ENCODE measurements at regions not wholly inside any gene's neighbourhood (a gene's known extent, or its start where the extent isn't known, plus 50 kb on each side); places are given as distances from the start of the nearest gene placed in this dataset.
A peak's percentile ranks its signal among the peaks of the same experiment; 100 is the strongest.

DNA sequence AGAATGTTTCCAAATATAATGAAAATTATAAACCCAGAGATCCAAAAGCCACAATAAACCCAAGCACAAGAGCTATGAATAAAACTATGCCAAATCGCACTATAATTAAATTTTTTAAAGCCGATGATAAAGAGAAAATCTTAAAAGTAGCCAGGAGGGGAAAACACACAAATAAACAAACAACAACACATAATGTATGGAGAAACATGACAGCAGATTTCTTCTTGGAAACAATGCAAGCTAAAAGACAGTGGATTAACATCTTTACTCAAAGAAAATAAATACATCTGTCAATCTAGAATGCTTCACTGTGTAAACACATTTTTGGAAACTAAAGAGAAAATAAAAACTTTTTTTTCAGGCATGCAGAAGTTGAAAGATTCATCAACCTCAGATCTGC is 53.0 kb upstream of the SMOX start:
- no peaks in the 10 kb centered on the region for H3K36me3 ChIP-seq (ENCODE audit: insufficient read depth, low read length)
- peaks cover 8% of the 10 kb centered on the region; the same call in 1 of the 2 replicates for H3K9me3 ChIP-seq (ENCODE audit: control insufficient read depth, insufficient read depth, low read length)

GRCh38 chr20:4091490-4092479 is 56.8 kb upstream of the SMOX start:
- no peaks in the 10 kb centered on the region for H3K36me3 ChIP-seq (ENCODE audit: insufficient read depth, low read length)
- H3K4me1 ChIP-seq (ENCODE audit: insufficient read depth, low read length) = peaks cover 12% of the 10 kb centered on the region; the same call in 1 of the 2 replicates
- H3K9me3 ChIP-seq (ENCODE audit: control insufficient read depth, insufficient read depth, low read length) = peaks cover 8% of the 10 kb centered on the region; the same call in 1 of the 2 replicates
- no peak overlapping the region for H3K9ac ChIP-seq (ENCODE audit: low read depth, low read length)

More for the DNA sequence above, 53.0 kb upstream of the SMOX start:
- Histone ChIP-seq H3K9ac (ENCODE audit: low read depth, low read length) (no peak overlapping the region), H3K4me1 (ENCODE audit: insufficient read depth, low read length) (peaks cover 7% of the 10 kb centered on the region; the same call in 1 of the 2 replicates)

- H3K4me1 ChIP-seq (ENCODE audit: insufficient read depth, low read length) = peaks cover 12% of the 10 kb centered on the region; the same call in 1 of the 2 replicates
- no peak overlapping the region for H3K9ac ChIP-seq (ENCODE audit: low read depth, low read length)
- H3K9me3 ChIP-seq (ENCODE audit: control insufficient read depth, insufficient read depth, low read length) = peaks cover 8% of the 10 kb centered on the region; the same call in 1 of the 2 replicates
- no peaks in the 10 kb centered on the region for H3K36me3 ChIP-seq (ENCODE audit: insufficient read depth, low read length)
These were observed 57.7 kb upstream of the SMOX start for GRCh38 chr20:4090756-4091489.

DNA sequence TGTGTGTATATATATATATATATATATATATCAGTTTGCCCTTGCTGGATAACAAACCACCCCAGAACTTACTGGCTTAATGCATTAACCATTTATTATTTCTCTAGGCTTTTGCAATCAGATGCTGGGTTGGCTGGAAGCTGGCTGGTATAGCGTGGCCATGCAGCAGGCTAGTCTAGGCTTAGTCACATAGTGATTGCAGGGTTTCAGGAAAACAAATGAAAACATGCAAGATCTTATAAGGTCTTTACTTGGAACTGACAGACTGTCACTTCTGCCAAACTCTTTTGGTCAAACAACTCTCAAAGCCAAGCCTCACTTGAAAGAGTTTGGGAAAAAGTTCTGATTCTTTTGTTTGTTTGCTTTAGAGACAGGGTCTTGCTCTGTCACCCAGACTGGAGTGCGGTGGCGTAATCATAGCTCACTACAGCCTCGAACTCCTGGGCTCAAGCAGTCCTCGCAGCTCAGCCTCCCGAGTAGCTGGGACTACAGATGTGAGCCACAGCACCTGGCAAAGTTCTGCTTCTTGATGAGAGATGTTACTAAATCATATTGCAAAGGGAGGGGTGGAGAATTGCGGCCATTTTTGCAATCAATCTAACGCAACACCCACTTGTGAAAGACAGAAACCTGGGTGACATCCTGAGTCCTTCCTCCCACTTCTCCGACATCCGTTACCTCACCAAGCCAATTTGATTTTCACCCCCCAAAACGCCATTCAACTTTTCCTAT is 58.7 kb upstream of the SMOX start:
- no peak overlapping the region for H3K9ac ChIP-seq (ENCODE audit: low read depth, low read length)
- peaks cover 6% of the 10 kb centered on the region; the same call in 1 of the 2 replicates for H3K9me3 ChIP-seq (ENCODE audit: control insufficient read depth, insufficient read depth, low read length)

DNA sequence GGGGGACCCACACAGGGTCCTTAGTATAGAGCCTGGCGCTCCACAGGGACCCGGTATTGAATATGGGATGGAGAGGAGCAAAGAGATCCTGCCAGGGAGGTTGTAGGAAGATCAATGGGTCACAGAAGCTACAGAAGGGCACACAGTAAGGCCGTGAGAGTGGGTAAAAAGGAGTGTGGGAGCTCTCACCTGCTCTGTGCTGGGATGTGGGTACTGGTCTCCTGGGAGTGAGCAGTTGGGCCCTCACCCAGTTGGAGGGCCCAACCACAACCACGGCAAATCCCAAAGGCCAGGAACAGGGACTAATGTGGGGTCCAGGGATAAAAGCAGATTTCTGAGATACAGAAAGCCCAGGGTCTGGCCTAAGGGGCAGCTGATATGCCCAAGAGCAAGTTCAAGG is 59.9 kb upstream of the SMOX start:
- H3K9me3 ChIP-seq (ENCODE audit: control insufficient read depth, insufficient read depth, low read length) = no peaks in the 10 kb centered on the region
- no peaks in the 10 kb centered on the region for H3K36me3 ChIP-seq (ENCODE audit: insufficient read depth, low read length)
- no peak overlapping the region for H3K9ac ChIP-seq (ENCODE audit: low read depth, low read length)
- H3K4me1 ChIP-seq (ENCODE audit: insufficient read depth, low read length) = peaks cover 18% of the 10 kb centered on the region; the same call in 1 of the 2 replicates

More for the DNA sequence above, 58.7 kb upstream of the SMOX start:
- peaks cover 14% of the 10 kb centered on the region; the same call in 1 of the 2 replicates for H3K4me1 ChIP-seq (ENCODE audit: insufficient read depth, low read length)
- H3K36me3 ChIP-seq (ENCODE audit: insufficient read depth, low read length) = no peaks in the 10 kb centered on the region

DNA sequence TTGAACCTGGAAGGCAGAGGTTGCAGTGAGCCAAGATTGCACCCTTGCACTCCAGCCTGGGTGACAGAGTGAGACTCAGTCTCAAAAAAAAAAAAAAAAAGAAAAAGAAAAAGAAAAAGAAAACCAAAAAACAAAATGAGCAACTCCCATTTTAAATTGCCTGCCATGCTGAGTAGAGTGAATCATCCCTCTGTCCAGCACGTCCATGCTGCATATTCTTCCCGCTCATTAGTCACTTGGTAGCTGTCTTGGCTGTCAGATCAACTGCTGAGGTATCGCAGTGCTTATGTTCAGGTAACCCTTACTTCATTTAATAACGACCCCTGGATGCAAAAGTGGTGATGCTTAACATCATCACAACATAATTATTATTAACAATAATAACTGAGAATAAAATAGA is 60.7 kb upstream of the SMOX start:
- Histone ChIP-seq H3K36me3 (ENCODE audit: insufficient read depth, low read length) (no peaks in the 10 kb centered on the region), H3K4me1 (ENCODE audit: insufficient read depth, low read length) (peaks cover 25% of the 10 kb centered on the region), H3K9ac (ENCODE audit: low read depth, low read length) (no peak overlapping the region), H3K9me3 (ENCODE audit: control insufficient read depth, insufficient read depth, low read length) (no peaks in the 10 kb centered on the region)

DNA sequence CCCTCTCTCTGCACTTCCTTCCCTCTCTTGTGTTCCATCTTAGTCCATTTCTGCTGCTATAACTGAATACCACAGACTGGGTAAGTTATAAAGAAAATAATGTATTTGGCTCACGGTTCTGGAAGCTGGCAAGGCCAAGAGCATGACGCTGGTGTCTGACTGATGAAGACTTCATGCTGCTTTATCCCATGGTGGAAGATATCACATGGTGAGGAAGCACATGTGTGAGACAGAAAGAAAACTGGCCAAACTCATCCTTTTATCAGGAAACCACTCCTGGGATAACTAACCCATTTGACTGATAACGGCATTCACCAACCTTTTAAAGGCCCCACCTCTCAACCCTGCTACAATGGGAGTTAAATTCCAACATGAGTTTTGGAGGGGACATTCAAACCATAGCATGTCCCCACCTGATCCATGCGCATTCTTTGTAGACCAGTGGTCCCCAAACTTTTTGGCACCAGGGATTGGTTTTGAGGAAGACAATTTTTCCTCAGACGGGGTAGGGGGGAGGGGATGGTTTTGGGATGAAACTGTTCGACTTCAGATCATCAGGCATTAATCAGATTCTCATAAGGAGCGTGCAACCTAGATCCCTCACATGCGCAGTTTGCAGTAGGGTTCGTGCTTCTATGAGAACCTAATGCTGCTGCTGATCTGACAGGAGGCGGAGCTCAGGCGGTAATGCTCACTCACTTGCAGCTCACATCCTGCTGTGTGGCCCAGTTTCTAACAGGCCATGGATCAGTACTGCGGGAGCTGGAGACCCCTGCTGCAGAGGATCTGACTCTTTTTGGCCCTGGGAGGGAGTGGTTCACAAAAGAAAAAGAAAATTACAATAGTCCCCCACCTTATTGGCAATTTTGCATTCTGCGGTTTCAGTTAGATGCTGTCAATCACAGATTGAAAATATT is 61.6 kb upstream of the SMOX start:
- no peak overlapping the region for H3K9ac ChIP-seq (ENCODE audit: low read depth, low read length)
- H3K36me3 ChIP-seq (ENCODE audit: insufficient read depth, low read length) = no peaks in the 10 kb centered on the region
- H3K9me3 ChIP-seq (ENCODE audit: control insufficient read depth, insufficient read depth, low read length) = no peaks in the 10 kb centered on the region
- peaks cover 32% of the 10 kb centered on the region for H3K4me1 ChIP-seq (ENCODE audit: insufficient read depth, low read length)

- Histone ChIP-seq H3K4me1 (ENCODE audit: insufficient read depth, low read length) (peaks cover 26% of the 10 kb centered on the region), H3K36me3 (ENCODE audit: insufficient read depth, low read length) (no peaks in the 10 kb centered on the region), H3K9me3 (ENCODE audit: control insufficient read depth, insufficient read depth, low read length) (no peaks in the 10 kb centered on the region), H3K9ac (ENCODE audit: low read depth, low read length) (no peak overlapping the region)
These were observed 63.9 kb upstream of the SMOX start for GRCh38 chr20:4084721-4085120.

- Histone ChIP-seq H3K9ac (ENCODE audit: low read depth, low read length) (no peak overlapping the region), H3K36me3 (ENCODE audit: insufficient read depth, low read length) (no peaks in the 10 kb centered on the region), H3K4me1 (ENCODE audit: insufficient read depth, low read length) (peaks cover 26% of the 10 kb centered on the region), H3K9me3 (ENCODE audit: control insufficient read depth, insufficient read depth, low read length) (no peaks in the 10 kb centered on the region)
These were observed 64.5 kb upstream of the SMOX start for GRCh38 chr20:4084096-4084495.

DNA sequence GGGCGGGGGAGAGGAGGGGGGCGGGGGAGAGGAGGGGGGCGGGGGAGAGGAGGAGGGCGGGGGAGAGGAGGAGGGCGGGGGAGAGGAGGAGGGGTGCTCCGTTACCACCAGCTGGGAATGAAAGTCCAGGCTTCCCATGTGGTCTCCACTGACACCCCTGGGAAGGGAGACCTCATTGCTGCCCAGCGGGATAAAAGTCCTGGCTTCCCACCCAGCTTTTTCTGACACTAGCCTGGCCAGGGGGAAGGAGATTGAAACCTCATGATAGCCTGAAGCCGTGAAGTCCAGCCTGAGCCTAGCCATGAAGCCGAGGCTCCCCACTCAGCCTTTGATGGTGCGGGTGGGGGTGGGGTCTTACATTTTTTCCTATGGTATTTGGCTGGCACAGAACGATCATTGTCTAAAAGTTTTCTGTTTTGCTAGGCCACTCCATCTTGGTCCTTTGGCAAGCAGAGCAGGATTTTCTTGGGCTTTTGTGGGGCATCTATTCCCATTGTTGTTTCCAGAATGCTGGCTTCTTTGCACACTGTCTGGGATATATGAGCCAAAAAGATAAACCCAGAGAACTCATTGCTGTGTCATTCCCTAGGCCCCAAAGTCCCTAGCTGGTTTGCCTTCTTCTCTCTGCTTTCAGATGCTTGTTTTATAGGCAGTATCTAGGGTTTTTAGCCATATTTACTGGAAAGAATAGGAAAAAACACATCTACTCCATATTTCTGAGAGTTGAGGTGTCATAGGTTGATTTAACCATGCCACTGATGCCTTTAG is 65.3 kb upstream of the SMOX start:
- peak overlapping the region; percentile 27; the same call in 1 of the 2 replicates for H3K9ac ChIP-seq (ENCODE audit: low read depth, low read length)
- no peaks in the 10 kb centered on the region for H3K36me3 ChIP-seq (ENCODE audit: insufficient read depth, low read length)
- H3K4me1 ChIP-seq (ENCODE audit: insufficient read depth, low read length) = peaks cover 26% of the 10 kb centered on the region
- no peaks in the 10 kb centered on the region for H3K9me3 ChIP-seq (ENCODE audit: control insufficient read depth, insufficient read depth, low read length)

- Histone ChIP-seq H3K9ac (ENCODE audit: low read depth, low read length) (peak overlapping the region; percentile 33; the same call in 1 of the 2 replicates), H3K36me3 (ENCODE audit: insufficient read depth, low read length) (no peaks in the 10 kb centered on the region), H3K9me3 (ENCODE audit: control insufficient read depth, insufficient read depth, low read length) (no peaks in the 10 kb centered on the region), H3K4me1 (ENCODE audit: insufficient read depth, low read length) (peaks cover 26% of the 10 kb centered on the region)
These were observed 66.1 kb upstream of the SMOX start for GRCh38 chr20:4082406-4083097.

DNA sequence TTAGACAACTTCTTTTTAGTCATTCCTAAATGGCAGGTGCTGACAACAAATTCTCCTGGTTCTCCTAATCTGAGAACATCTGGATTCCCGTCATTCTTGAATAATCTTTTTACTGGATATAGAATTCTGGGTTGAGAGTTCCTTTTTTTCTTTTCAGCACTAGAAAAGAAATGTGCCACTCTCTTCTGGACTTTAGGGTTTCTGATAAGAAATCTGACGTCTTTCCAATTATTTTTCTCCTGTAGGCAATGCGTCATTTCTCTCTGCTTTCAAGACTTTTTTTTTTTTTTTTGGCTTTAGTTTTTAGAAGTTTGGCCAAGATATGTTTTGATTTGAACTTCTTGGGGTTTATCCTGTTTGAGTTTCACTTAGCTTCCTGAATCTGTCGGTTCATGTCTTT is 66.1 kb upstream of the RNF24 start:
- Histone ChIP-seq H3K36me3 (ENCODE audit: insufficient read depth, low read length) (no peaks in the 10 kb centered on the region), H3K9me3 (ENCODE audit: control insufficient read depth, insufficient read depth, low read length) (no peaks in the 10 kb centered on the region), H3K9ac (ENCODE audit: low read depth, low read length) (no peak overlapping the region), H3K4me1 (ENCODE audit: insufficient read depth, low read length) (peaks cover 20% of the 10 kb centered on the region)

All from ES-I3 (cell line).